NCI-H1694 treated with DMSO at 0.1 percent for 48 hours (cell line): ENCODE measurements at regions not wholly inside any gene's neighbourhood (a gene's known extent, or its start where the extent isn't known, plus 50 kb on each side); places are given as distances from the start of the nearest gene placed in this dataset.
A peak's percentile ranks its signal among the peaks of the same experiment; 100 is the strongest.

Experiments
- DNase-seq: peaks from one replicate; lab custom pipeline; 2025; lab: John Stamatoyannopoulos, UW

- no peak for DNase-seq
Observed at GRCh38 chr13:99027661-99028425, 50.0 kb upstream of the DOCK9 start.

- DNase-seq: no peak
Observed at GRCh38 chr13:99028890-99029289, 51.0 kb upstream of the DOCK9 start.

- DNase-seq: no peak
Observed at GRCh38 chr13:99029576-99029975, 51.7 kb upstream of the DOCK9 start.

GRCh38 chr13:99030326-99030725, 52.5 kb upstream of the DOCK9 start:
- DNase-seq: no peak

- DNase-seq: no peak
Observed at GRCh38 chr13:99031832-99032231, 54.0 kb upstream of the DOCK9 start.

DNA sequence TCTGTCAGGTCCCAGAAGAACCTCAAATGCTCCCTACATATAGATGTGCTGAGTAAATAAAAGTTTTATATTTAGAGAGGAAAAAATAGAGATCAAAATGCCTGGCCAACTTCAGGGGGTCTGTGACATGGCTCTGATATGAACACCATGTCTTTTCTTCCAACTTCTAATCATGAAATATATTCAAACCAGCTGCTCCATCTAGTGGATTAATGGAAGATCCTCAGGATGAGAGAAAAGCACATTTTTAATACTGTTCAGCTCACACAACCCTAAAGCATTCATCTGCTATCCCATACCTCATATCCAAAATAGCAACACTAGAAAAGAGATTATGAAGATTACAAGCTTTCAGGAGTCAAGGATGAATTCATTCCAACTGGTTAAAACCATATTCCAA, 56.0 kb upstream of the DOCK9 start:
- DNase-seq: peak; percentile 88

GRCh38 chr13:99034333-99035085, 56.6 kb upstream of the DOCK9 start:
- peak; percentile 55 for DNase-seq

GRCh38 chr13:99035715-99036114, 57.9 kb upstream of the DOCK9 start:
- DNase-seq: no peak

- DNase-seq: no peak
Observed at GRCh38 chr13:99037756-99038155, 59.9 kb upstream of the DOCK9 start.

DNA sequence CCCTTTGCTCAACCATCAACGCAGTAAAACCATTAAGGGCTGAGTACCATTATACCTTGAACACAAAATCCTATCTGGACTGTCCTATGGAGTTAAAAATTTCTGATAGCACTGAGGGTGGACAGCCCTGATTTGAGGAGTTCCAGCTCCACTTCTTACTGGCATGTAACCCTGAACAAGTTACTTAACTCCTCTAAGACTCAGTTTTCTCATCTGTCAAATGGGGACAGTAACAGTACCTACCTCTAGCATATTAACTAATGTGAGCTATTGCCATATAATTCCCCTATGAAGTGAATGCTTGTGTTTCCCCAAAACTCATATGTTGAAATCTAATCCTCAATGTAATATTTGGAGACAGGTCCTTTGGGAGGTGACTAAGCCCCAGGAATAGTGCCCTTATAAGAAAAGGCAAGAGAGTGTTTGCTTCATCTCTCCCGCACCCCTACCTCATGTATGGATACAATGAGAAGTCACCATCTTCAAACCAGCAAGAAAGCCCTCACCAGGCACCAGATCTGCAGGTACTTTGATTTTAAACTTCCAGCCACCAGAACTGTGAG, 61.9 kb upstream of the DOCK9 start:
- DNase-seq: no peak

GRCh38 chr13:99040536-99041131, 62.8 kb upstream of the DOCK9 start:
- DNase-seq: no peak

DNA sequence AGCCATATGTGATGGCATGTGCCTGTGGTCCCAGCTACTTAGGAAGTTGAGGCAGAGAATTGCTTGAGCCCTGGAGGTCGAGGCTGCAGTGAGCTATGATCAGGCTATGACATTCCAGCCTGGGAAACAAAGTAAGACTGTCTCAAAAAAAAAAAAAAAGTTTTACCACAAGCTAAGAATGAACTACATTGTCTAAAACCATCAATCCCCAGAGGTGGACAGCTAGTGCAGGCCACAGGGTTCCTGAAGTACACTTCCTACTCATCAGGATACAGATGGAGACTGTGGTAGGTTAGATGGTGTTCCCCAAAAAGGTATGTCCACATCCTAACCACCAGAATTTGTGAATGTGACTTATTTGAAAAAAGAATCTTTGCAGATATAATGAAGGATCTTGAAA, 63.5 kb upstream of the DOCK9 start:
- no peak for DNase-seq

DNA sequence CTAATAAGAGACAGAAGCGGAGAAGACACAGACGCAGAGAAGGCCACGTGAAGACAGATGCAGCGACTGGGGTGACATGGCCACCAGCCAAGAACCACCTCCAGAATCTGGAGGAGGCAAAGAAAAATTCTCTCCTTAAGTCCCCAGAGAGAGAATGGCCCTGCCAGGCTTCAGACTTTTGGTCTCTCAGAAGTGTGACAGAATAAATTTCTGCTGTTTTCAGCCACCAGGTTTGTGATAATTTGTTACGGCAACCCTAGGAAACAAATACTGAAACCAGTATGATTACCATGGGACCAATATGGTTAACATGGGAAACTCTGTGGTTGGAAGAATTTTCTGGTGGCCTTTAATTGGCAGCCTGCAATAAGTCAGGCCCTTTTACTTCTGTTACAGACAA, 63.9 kb upstream of the DOCK9 start:
- DNase-seq: no peak

DNA sequence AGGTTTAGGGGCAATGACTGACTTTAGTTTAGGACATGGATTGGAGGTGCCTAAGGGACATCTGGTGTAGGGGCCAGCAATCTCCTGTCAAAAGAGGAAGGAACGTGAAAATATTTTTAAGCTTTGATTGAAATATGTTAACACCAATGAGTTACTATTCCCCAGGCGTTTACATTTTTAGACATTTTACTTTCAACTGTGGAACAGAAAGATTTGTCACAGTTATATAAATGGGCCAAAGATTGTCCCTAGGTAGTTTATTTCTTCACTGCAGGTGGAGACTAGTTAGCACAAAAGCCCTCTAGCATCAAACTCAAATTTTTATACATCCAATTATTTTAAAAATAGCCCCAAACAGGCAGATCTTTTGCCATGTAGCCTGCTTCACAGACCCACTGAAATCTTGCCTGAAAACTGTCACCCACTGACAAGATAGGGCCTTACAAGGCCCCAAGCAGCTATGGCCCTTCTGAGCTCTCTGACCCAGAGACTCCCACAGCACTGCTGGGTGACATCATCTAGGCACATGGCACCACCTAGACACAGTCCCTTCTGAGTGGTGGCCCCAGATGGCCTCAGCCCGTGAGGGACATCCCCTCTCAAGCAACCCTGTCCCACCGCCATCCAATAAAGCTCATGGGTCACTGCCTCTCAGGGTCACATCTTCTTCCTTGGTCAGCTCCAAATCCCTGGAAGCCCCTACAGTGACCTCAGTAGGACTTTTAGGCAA, 64.8 kb upstream of the DOCK9 start:
- no peak for DNase-seq

GRCh38 chr13:99043831-99044231, 66.0 kb upstream of the DOCK9 start:
- DNase-seq: no peak

DNA sequence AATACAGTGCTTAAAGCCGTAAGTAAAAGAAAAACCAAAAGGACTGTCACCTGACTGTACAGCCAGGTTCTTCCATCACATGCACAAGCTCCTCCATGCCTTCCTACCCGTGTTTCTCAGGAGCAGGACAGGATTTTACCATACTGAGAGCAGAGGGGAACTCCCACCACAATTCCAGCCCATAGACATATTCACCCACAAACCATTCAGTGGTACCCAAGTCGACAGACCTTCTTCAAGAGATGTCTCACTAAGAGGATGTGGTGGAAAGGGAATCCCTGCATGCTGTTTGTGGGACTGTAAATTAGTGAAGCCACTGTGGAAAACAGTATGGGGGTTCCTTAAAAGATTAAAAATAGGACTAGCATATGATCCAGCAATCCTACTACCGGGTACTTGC, 66.9 kb upstream of the DOCK9 start:
- no peak for DNase-seq

DNA sequence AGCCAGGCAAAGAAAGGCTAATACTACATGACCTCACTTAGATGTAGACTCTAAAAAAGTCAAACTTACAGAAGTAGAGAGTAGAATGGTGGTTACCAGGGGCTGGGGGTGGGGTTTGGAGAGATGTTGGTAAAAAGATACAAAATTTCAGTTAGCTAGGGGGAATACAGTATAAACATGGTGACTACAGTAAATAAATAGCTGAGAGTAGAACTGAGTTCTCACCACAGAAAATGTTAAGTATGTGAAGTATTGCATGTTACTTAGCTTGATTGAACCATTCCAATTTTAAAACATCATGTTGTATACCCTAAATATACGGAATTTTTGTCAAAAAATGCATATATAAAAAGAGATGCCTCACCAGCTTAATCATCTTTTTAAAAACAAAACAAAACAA, 67.5 kb upstream of the DOCK9 start:
- no peak for DNase-seq

DNA sequence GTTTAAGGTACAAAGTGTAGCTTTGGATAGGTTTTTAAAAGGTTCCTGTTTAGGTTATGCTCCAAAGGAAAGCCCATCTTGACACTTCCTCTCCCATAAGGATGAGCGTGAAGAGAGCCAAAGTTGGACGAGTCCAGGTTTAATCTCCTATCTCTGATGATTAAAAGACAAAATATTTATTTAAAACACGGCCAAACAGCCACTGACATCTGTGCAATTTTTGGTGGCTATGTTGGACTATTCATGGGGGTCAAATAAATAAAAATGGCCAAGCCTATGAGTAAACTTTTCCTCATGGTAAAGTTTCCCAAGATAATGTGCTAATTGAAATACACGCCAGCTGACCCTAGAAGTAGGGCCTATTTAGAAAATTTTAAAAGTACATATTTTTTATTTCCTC, 69.0 kb upstream of the DOCK9 start:
- no peak for DNase-seq

- DNase-seq: no peak
Observed at GRCh38 chr13:99050983-99051488, 73.2 kb upstream of the DOCK9 start.

DNA sequence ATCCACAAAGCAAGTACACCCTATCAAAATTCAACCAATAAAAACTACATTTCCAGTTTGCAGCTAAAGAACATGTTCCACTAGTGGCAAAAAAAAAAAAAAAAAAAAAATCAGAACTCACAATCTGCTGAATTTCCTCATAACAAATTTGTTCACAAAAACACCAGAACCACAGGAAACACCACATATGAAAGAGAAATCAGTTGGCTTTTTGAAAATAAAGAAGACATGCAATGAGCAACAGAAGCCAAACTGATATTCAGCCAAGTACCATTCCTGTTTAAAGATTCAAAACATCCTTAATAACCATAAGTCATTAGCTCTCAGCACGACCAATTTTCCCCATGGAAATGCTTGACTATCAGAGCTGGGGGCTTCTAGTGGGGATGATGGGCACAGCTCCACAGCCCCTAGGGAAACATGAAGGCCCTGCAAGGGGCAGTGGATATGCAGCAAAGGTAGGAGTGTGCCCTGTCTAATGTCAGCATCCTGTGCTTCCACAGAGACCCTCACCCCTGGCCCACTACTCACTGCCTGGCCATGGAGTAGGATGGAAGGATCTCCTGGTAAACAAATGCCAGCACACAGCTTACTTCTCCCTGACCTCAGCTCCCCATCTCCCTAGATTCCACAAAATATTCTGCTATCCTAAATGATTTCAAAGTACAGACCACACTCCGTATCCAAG, 74.0 kb upstream of the DOCK9 start:
- no peak for DNase-seq

DNA sequence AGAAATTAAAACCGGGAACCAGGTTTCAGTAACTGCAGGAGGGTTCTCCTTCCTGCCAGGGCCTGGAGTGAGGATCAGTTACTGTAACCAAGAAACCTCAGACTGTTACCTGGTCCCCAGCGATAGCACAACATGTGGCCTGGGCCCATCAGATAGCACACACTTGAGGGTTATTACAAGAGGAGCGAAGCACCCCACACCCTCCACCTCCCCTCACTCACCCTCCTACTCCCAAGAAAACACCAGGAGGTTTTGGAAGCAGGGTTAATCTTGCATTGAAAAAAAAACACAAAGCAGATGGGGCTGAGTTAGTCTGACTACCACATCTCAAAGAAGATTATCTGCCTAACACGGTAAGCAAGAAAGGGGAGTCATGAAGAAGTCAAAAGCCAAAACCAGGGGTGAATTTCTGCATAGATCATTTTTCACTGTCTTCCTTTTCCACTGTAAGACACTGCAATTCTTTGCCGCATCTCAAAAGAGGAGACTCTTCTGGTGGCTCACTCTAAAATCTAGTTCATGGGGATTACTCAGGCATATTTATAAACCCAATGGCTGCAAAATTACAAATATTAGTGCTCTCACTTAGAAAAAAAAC, 75.9 kb upstream of the DOCK9 start:
- DNase-seq: no peak
